ENCODE measurements at regions not wholly inside any gene's neighbourhood (a gene's known extent, or its start where the extent isn't known, plus 50 kb on each side); places are given as distances from the start of the nearest gene placed in this dataset.

- H3K27me3 ChIP-seq (ENCODE audit: control insufficient read depth, insufficient read depth, low read length) = no peaks in the 10 kb centered on the region
- no peak for TF ChIP-seq CTCF (IDR thresholded peaks at IDR 0.05; ENCODE audit: insufficient read depth, low read depth, low read length)
- POLR2A ChIA-PET = no interaction called here
- CTCF ChIA-PET = no interaction called here
- H3K4me3 ChIP-seq (ENCODE audit: low read depth, low read length) = no peak overlapping the region
- H3K36me3 ChIP-seq (ENCODE audit: control insufficient read depth, insufficient read depth, low read length) = no peaks in the 10 kb centered on the region
- DNase-seq (ENCODE audit: low read depth) = no peak
These were observed 814.3 kb downstream of the BCL11A start for GRCh38 chr2:59739166-59739565.

GRCh38 chr2:59737299-59737698, 816.2 kb downstream of the BCL11A start:
- ChIA-PET CTCF (no interaction called here), POLR2A (no interaction called here)
- no peak overlapping the region for H3K4me3 ChIP-seq (ENCODE audit: low read depth, low read length)
- H3K36me3 ChIP-seq (ENCODE audit: control insufficient read depth, insufficient read depth, low read length) = no peaks in the 10 kb centered on the region
- no peak for TF ChIP-seq CTCF (IDR thresholded peaks at IDR 0.05; ENCODE audit: insufficient read depth, low read depth, low read length)
- H3K27me3 ChIP-seq (ENCODE audit: control insufficient read depth, insufficient read depth, low read length) = no peaks in the 10 kb centered on the region
- no peak for DNase-seq (ENCODE audit: low read depth)

- no peak overlapping the region for H3K4me3 ChIP-seq (ENCODE audit: low read depth, low read length)
These were observed 818.7 kb downstream of the BCL11A start for GRCh38 chr2:59734743-59735142.

GRCh38 chr2:59733970-59734369, 819.5 kb downstream of the BCL11A start:
- TF ChIP-seq CTCF (IDR thresholded peaks at IDR 0.05; ENCODE audit: insufficient read depth, low read depth, low read length) = no peak
- POLR2A ChIA-PET = no interaction called here
- Histone ChIP-seq H3K27me3 (ENCODE audit: control insufficient read depth, insufficient read depth, low read length) (no peaks in the 10 kb centered on the region), H3K36me3 (ENCODE audit: control insufficient read depth, insufficient read depth, low read length) (no peaks in the 10 kb centered on the region), H3K4me3 (ENCODE audit: low read depth, low read length) (no peak overlapping the region)
- CTCF ChIA-PET = no interaction called here
- DNase-seq (ENCODE audit: low read depth) = no peak

More at GRCh38 chr2:59734743-59735142, 818.7 kb downstream of the BCL11A start:
- CTCF ChIA-PET = no interaction called here
- POLR2A ChIA-PET = no interaction called here
- Histone ChIP-seq H3K36me3 (ENCODE audit: control insufficient read depth, insufficient read depth, low read length) (no peaks in the 10 kb centered on the region), H3K27me3 (ENCODE audit: control insufficient read depth, insufficient read depth, low read length) (no peaks in the 10 kb centered on the region)
- no peak for DNase-seq (ENCODE audit: low read depth)
- TF ChIP-seq CTCF (IDR thresholded peaks at IDR 0.05; ENCODE audit: insufficient read depth, low read depth, low read length) = no peak

GRCh38 chr2:59733567-59733930, 819.9 kb downstream of the BCL11A start:
- no peak for DNase-seq (ENCODE audit: low read depth)
- Histone ChIP-seq H3K27me3 (ENCODE audit: control insufficient read depth, insufficient read depth, low read length) (no peaks in the 10 kb centered on the region), H3K36me3 (ENCODE audit: control insufficient read depth, insufficient read depth, low read length) (no peaks in the 10 kb centered on the region), H3K4me3 (ENCODE audit: low read depth, low read length) (no peak overlapping the region)
- POLR2A ChIA-PET = no interaction called here
- TF ChIP-seq CTCF (IDR thresholded peaks at IDR 0.05; ENCODE audit: insufficient read depth, low read depth, low read length) = no peak
- CTCF ChIA-PET = no interaction called here
